SH-SY5Y (cell line): ENCODE measurements at regions not wholly inside any gene's neighbourhood (a gene's known extent, or its start where the extent isn't known, plus 50 kb on each side); places are given as distances from the start of the nearest gene placed in this dataset.

Experiments
- GATA2 ChIP-seq: IDR thresholded peaks from 2 replicates; pipeline ENCODE4 v1.6.1; 2011; ENCODE audit warnings: mild to moderate bottlenecking, low read depth, low read length
- GATA3 ChIP-seq: IDR thresholded peaks from 2 replicates; pipeline ENCODE4 v1.6.1; 2011; ENCODE audit warnings: low read depth, mild to moderate bottlenecking, low read length, moderate library complexity

DNA sequence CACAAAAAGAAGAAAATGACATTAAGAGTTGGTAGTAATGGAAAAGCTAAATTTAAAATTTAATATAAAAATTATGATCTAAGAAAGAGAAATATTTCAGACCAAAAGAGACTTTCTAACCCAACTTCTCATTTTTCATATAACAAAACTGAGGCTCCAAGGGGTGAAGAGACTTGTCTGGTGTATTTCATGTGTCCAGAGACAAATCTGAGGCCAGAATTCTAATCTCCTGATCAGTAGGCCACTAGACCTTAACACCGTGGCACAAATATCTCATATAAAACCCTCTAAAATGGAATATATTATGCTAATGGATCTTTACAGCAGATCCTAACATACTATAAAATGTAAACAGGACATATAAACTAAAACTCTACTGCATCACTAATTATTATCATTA, 275.7 kb upstream of the SLC16A7 start:
- TF ChIP-seq GATA3 (no peak), GATA2 (no peak)

DNA sequence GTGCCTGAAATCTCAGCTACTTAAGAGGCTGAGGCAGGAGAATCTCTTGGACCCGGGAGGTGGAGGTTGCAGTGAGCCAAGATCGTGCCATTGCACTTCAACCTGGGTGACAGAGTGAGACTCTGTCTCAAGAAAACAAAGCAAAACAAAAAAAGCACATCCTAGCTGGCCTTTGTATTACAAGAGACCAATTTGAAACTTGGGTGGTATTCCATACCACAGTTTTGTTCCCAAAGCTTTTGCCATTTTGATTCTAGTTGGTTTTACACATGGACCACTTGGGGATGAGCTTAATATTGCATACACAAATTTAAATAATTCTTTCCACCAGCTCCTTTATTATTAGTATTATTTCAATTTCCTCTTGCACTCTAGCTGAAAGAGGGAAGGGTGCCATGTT, 276.9 kb upstream of the SLC16A7 start:
- TF ChIP-seq GATA2, result no peak
- no peak for TF ChIP-seq GATA3

DNA sequence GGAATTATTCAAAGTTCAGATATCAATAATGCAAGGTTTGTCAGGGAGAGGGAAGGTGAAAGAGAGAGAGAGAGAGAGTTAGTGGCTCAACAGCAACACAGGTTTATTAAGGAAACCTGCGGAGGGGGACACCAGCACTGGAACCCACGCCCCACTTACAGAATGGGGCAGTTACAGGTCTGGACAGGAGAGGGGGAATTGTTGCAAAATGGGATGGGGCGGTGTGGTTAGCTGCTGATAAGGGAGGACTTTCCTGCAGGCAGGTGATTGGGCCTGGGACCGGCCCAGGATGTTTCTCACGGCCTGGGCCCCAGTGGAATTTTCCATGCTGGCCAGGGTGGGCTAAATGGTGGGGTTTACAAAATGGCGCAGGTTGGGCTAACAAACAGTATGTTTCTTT, 278.2 kb upstream of the SLC16A7 start:
- TF ChIP-seq GATA2 (no peak), GATA3 (no peak)

DNA sequence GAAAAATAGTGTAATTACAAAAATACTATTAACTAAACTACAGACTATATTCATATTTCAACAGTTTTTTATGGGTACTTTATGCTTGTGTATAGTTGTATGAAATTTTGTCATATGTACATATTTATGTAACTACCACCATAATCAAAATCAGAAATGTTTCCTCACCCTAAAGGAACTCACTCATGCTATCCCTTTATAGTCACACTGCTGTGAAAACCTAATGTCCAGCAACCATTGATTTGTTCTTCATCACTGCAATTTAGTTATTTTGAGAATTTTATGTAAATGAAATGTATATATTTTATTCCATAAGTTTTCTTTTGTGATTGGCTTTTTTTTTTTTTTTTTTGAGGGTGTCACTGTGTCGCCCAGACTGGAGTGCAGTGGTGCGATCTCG, 278.9 kb upstream of the SLC16A7 start:
- TF ChIP-seq GATA3 (no peak), GATA2 (no peak)

DNA sequence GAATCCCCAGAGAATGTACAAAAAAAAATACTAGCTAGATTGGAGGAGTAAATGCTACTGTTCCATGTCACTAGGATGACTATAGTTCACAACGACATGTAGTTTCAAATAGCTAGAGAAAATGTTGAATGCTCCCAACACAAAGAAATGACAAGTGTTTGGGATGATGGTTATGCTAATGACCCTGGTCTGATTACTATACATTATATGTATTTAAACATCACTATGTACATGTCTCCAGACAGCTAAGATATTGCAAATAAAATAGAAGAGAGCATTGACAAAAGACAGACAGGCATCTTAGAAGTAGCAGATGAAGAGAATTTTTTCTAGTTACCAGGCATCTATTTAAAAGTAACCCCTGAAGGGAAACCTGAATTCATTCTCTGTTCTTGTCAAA, 281.6 kb upstream of the SLC16A7 start:
- no peak for TF ChIP-seq GATA3
- TF ChIP-seq GATA2, result no peak

GRCh38 chr12:59304077-59304721, 291.6 kb upstream of the SLC16A7 start:
- no peak for TF ChIP-seq GATA2
- no peak for TF ChIP-seq GATA3

DNA sequence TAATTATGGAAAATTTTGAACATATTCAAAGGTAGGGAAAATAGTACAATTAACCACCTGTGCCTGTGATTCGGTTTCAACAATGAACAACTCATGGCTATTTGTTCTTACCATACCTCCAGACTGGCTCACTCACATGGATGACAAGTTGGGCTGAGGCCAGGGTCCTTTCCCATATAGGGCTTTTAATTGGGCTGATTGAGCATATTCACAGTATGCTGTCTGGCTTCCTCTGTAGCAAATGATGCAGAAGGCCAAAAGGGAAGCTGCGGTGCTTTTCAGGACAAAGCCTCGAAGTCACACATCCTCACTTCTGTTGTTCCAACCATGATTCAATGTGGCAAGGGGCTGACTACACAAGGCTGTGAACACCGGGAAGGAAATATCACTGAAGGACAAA, 297.5 kb upstream of the SLC16A7 start:
- TF ChIP-seq GATA3 (no peak), GATA2 (no peak)

DNA sequence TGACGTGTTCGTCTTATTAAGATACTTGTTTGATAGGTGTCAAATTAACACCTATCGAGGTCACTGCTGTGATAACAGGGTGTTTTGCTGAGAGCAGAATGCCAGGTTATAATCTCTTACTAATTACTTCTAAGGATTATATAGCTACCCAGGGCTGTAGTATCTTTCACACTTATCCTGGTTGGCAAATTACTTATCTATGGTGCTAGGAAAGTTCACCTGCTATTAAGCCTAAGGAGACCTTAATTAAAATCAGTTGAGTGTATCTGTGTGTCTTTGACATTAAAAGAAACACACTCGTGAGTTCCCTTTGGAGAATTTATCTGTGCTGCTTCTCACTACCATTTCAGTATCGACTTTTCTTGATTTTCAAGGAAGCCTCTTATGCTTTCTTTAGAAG, 301.6 kb upstream of the SLC16A7 start:
- TF ChIP-seq GATA2, result no peak
- no peak for TF ChIP-seq GATA3

- TF ChIP-seq GATA3, result no peak
- TF ChIP-seq GATA2, result no peak
Measured at GRCh38 chr12:59282999-59283398, 312.8 kb upstream of the SLC16A7 start.

- TF ChIP-seq GATA2 (no peak), GATA3 (no peak)
Measured at GRCh38 chr12:59268295-59268809, 327.5 kb upstream of the SLC16A7 start.

GRCh38 chr12:59260202-59260601, 335.6 kb upstream of the SLC16A7 start:
- TF ChIP-seq GATA2 (no peak), GATA3 (no peak)

GRCh38 chr12:59252731-59253130, 332.4 kb upstream of the LRIG3 start:
- TF ChIP-seq GATA2 (no peak), GATA3 (no peak)

DNA sequence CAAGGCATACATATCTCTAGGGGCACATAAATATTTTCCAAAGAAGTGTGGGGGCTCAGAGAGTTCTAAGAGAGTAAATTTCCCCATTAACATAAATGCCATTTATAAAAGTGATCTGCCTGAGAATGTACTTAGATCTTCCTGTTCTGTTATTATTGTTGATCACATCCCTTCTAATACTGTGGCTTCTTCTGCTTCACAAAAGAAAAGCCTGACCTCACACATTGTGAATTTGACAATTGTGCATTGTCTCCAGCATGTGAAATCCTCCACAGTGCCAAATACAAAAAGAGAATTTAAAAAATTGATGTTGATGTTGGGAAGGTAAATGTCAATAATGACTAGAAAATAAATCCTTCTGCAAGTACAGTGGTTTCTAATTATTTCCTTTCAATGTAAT, 330.5 kb upstream of the LRIG3 start:
- no peak for TF ChIP-seq GATA3
- no peak for TF ChIP-seq GATA2

DNA sequence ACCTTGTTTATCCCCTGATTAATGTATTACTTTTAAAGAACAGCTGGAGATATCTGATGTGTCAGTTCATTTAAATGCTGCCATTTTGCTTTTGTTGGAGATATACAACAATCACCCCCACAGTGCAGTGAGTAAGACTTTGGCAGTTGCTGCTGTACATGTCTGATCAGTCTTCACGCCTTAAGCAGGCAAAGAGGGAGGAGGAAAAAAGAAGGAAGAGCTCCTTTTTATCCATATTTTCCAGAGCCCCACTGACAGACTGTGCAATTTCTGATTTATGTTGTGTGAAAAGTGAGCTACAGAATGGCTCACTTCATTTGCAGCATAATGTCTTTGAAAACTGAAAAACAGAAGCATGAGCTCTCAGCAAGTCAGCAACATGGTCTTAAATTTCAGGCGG, 319.7 kb upstream of the LRIG3 start:
- TF ChIP-seq GATA2 (no peak), GATA3 (no peak)

DNA sequence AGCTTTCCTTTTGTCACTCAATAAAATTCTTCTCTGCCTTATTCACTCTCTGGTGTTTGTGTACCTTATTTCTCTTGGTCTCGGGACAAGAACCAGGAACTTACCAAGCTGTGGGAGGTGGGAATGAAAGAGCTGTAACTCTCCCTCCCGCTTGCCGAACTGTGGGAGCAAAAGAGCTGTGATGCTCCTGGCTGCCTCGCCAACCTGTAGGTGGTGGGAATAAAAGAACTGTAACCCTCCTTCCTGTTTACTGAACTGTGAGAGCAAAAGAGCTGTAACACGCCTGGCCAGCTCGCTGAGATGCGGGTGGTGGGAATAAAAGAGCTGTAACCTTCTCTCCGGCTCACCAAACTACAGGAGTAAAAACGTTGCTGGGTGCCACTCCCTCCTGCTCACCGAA, 314.1 kb upstream of the LRIG3 start:
- no peak for TF ChIP-seq GATA2
- TF ChIP-seq GATA3, result no peak

GRCh38 chr12:59230334-59230733, 310.0 kb upstream of the LRIG3 start:
- no peak for TF ChIP-seq GATA2
- no peak for TF ChIP-seq GATA3
